WTC11 (cell line): ENCODE measurements at regions not wholly inside any gene's neighbourhood (a gene's known extent, or its start where the extent isn't known, plus 50 kb on each side); places are given as distances from the start of the nearest gene placed in this dataset.

Experiments used
- ATAC-seq: fragments of 200-7000 bp; cut with Tn5 transposase; 2 replicates; pipeline ENCODE4 v1.10.0; 2021; ENCODE audit warnings: mild to moderate bottlenecking, moderate library complexity
- CTCF ChIA-PET: fragments of 300-600 bp; sonication (Branson Sonifier 250); formaldehyde crosslinking; loops from one replicate; lab custom pipeline; 2021; ENCODE audit warnings: antibody characterized with exemption; lab: Charles Lee
- POLR2A ChIA-PET: fragments of 350-600 bp; sonication (Branson Sonifier 250); formaldehyde crosslinking; loops from one replicate; lab custom pipeline; 2021; ENCODE audit warnings: antibody characterized with exemption; lab: Charles Lee
- DNase-seq: peaks from one replicate; pipeline ENCODE4 v3.0.0; 2021; ENCODE audit warnings: low spot score
- H3K27ac Mint-ChIP-seq: 2 replicates; pipeline ENCODE4 v1.8.0; 2021; ENCODE audit warnings: mixed read lengths
- H3K27me3 Mint-ChIP-seq: 2 replicates; pipeline ENCODE4 v1.8.0; 2021; ENCODE audit warnings: low read depth, mild to moderate bottlenecking, moderate library complexity, mixed read lengths
- H3K36me3 Mint-ChIP-seq: 2 replicates; pipeline ENCODE4 v1.8.0; 2021; ENCODE audit warnings: mixed read lengths
- H3K4me1 Mint-ChIP-seq: 2 replicates; pipeline ENCODE4 v1.8.0; 2022; ENCODE audit warnings: mixed read lengths
- H3K4me3 Mint-ChIP-seq: 2 replicates; pipeline ENCODE4 v1.8.0; 2021; ENCODE audit warnings: mild to moderate bottlenecking, moderate library complexity, mixed read lengths
- H3K9me3 Mint-ChIP-seq: 2 replicates; pipeline ENCODE4 v1.8.0; 2021; ENCODE audit warnings: mixed read lengths
- ATF6 ChIP-seq: sonication (generic); formaldehyde crosslinking; IDR thresholded peaks from 2 replicates; pipeline ENCODE4 v1.8.1; 2023; ENCODE audit warnings: mild to moderate bottlenecking, missing genetic modification reagents
- CREM ChIP-seq: sonication (generic); formaldehyde crosslinking; IDR thresholded peaks from 2 replicates; pipeline ENCODE4 v1.8.1; 2022; ENCODE audit warnings: mild to moderate bottlenecking, missing genetic modification reagents, moderate library complexity
- HMGXB4 ChIP-seq: sonication (generic); formaldehyde crosslinking; IDR thresholded peaks from 2 replicates; pipeline ENCODE4 v1.8.1; 2023; ENCODE audit warnings: mild to moderate bottlenecking, moderate library complexity, missing genetic modification reagents
- IRF1 ChIP-seq: sonication (generic); formaldehyde crosslinking; IDR thresholded peaks from 2 replicates; pipeline ENCODE4 v1.8.0; 2023; ENCODE audit warnings: missing genetic modification reagents
- SMAD4 ChIP-seq: sonication (generic); formaldehyde crosslinking; IDR thresholded peaks from 2 replicates; pipeline ENCODE4 v1.8.0; 2022; ENCODE audit warnings: mild to moderate bottlenecking, missing genetic modification reagents
- SP1 ChIP-seq: sonication (generic); formaldehyde crosslinking; conservative IDR thresholded peaks from 2 replicates; pipeline ENCODE4 v1.8.1; 2022; ENCODE audit warnings: missing genetic modification reagents
- TCF7 ChIP-seq: sonication (generic); formaldehyde crosslinking; IDR thresholded peaks from 2 replicates; pipeline ENCODE4 v1.8.0; 2022; ENCODE audit warnings: mild to moderate bottlenecking, low read depth, missing genetic modification reagents, moderate library complexity
- TP53 ChIP-seq: sonication (generic); formaldehyde crosslinking; IDR thresholded peaks from 2 replicates; pipeline ENCODE4 v1.8.1; 2023; ENCODE audit warnings: mild to moderate bottlenecking, missing genetic modification reagents
- USF2 ChIP-seq: sonication (generic); formaldehyde crosslinking; IDR thresholded peaks from 2 replicates; pipeline ENCODE4 v1.8.1; 2023; ENCODE audit warnings: mild to moderate bottlenecking, missing genetic modification reagents, moderate library complexity
- ZBTB43 ChIP-seq: sonication (generic); formaldehyde crosslinking; IDR thresholded peaks from 2 replicates; pipeline ENCODE4 v1.8.1; 2023; ENCODE audit warnings: mild to moderate bottlenecking, missing genetic modification reagents
- ZNF671 ChIP-seq: fragments of 250-450 bp; sonication (Bioruptor Pico); IDR thresholded peaks from 2 replicates; pipeline ENCODE4 v1.8.0; 2021; ENCODE audit warnings: mild to moderate bottlenecking

- POLR2A ChIA-PET: no interaction called here
- no peak overlapping the region for H3K27ac Mint-ChIP-seq
Observed at GRCh38 chr4:159012381-159012780, 90.5 kb upstream of the RAPGEF2 start.

GRCh38 chr4:159013692-159014091 is 89.2 kb upstream of the RAPGEF2 start:
- H3K27me3 Mint-ChIP-seq: peaks cover 18% of the 10 kb centered on the region
- no peak for ATAC-seq
- CTCF ChIA-PET: no interaction called here

More at GRCh38 chr4:159012381-159012780, 90.5 kb upstream of the RAPGEF2 start:
- Mint-ChIP-seq H3K4me3 (no peak overlapping the region), H3K36me3 (no peaks in the 10 kb centered on the region), H3K9me3 (no peaks in the 10 kb centered on the region), H3K4me1 (peaks cover 43% of the 10 kb centered on the region), H3K27me3 (peaks cover 23% of the 10 kb centered on the region)
- DNase-seq (no peak), ATAC-seq (no peak)
- CTCF ChIA-PET: no interaction called here
- TF ChIP-seq TP53 (no peak), ZBTB43 (no peak), SP1 (CRISPR knock-in tag) (no peak), SMAD4 (CRISPR knock-in tag) (no peak), ATF6 (CRISPR knock-in tag) (no peak)

GRCh38 chr4:159014859-159015258 is 88.0 kb upstream of the RAPGEF2 start:
- no peak overlapping the region for H3K4me3 Mint-ChIP-seq
- ATAC-seq: no peak
- H3K27me3 Mint-ChIP-seq: peaks cover 15% of the 10 kb centered on the region; the same call in 1 of the 2 replicates
- H3K4me1 Mint-ChIP-seq: peaks cover 50% of the 10 kb centered on the region
- DNase-seq: no peak
- no peak overlapping the region for H3K27ac Mint-ChIP-seq
- H3K9me3 Mint-ChIP-seq: no peaks in the 10 kb centered on the region
- POLR2A ChIA-PET: no interaction called here
- H3K36me3 Mint-ChIP-seq: no peaks in the 10 kb centered on the region
- TF ChIP-seq ZNF671 (CRISPR knock-in tag) (no peak), CREM (no peak)
- CTCF ChIA-PET: no interaction called here

More at GRCh38 chr4:159013692-159014091, 89.2 kb upstream of the RAPGEF2 start:
- H3K9me3 Mint-ChIP-seq: no peaks in the 10 kb centered on the region
- no peak for TF ChIP-seq IRF1 (CRISPR knock-in tag)
- no peak for TF ChIP-seq HMGXB4 (CRISPR knock-in tag)
- TF ChIP-seq TCF7 (CRISPR knock-in tag): no peak
- TF ChIP-seq, all 79 proteins: peak for 0
- Mint-ChIP-seq H3K27ac (no peak overlapping the region), H3K4me1 (peaks cover 45% of the 10 kb centered on the region), H3K4me3 (no peak overlapping the region), H3K36me3 (no peaks in the 10 kb centered on the region)
- POLR2A ChIA-PET: no interaction called here
- no peak for DNase-seq

- DNase-seq (no peak), ATAC-seq (no peak)
- Mint-ChIP-seq H3K4me1 (peaks cover 47% of the 10 kb centered on the region), H3K36me3 (no peaks in the 10 kb centered on the region), H3K4me3 (no peak overlapping the region), H3K27ac (no peak overlapping the region), H3K9me3 (no peaks in the 10 kb centered on the region), H3K27me3 (peaks cover 12% of the 10 kb centered on the region; the same call in 1 of the 2 replicates)
- no peak for TF ChIP-seq USF2
- ChIA-PET POLR2A (no interaction called here), CTCF (interaction anchor here (0.8 to 1.8 kb wide), 5 partner anchors 11 to 176 kb away, joined by 4 to 6 read pairs (median 5); no protein-coding TSS in a partner anchor)
Observed at GRCh38 chr4:159015841-159016240, 87.0 kb upstream of the RAPGEF2 start.
